HT1080 (cell line): ENCODE measurements at regions not wholly inside any gene's neighbourhood (a gene's known extent, or its start where the extent isn't known, plus 50 kb on each side); places are given as distances from the start of the nearest gene placed in this dataset.
"Not testable (repeated sequence)": the region's sequence is repeated elsewhere in the genome, so short reads cannot be mapped to it uniquely, and the experiment has no call there.

Source experiments
- DNase-seq: peaks from one replicate; pipeline ENCODE4 v3.0.0-alpha.2; 2015; ENCODE audit warnings: low read depth

DNA sequence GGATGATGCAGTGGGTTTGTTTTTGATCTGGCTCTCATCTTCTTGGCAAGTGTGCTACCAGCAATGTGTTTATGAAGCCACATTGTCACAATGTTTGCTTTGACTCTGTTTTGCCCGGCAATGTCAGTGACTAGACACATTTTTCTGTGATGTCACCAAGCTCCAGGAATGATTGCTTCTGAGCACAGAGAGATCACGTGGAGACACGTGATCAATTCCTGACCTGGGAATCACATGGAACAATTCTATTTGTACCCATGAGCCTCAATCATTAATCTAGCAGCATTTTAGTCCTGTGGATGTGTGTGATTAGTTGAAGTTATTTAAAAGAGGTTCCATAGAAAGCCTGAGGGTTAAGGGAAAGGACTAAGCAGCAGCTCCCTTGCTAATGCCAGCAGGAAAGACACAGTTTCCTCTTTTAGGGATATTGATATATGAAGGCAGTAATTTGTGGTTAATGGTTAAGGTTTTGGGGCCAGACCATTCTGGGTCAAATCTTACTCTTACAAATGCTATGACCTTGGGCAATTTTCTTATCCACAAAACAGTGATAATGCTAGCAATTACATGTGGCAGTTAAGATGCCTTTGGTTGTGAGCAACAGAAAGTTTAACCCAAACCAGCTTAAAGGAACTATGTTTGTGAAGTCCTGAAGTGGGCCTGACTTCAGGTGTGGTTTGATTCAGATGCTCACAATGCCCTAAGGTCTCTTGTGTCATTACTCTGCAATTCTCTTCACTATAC is 59.0 kb downstream of the FASLG start:
- DNase-seq, result no peak

- DNase-seq, result peak; percentile 42
Measured at GRCh38 chr1:172719066-172719627, 60.2 kb downstream of the FASLG start.

DNA sequence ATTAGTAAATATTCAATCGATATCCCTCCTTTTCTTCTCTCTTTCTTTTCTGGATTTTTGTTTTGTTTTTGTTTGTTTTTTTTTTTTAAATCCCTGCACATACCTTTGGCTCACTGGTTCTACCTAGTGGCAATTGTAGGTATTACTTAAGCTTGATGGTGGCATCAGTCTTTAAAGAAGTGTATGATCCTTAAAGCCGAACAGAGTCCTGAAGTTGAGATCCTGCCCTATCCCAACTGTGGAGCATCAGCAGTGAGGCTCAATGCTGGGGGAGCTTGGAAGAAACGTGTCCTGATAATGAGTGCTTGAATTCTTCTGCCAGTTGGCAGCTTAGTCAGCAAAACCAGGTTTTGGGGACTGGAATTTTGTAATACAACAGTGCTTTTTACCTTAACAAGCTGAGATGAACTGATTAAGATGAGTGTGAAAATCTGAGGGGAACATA is 60.8 kb downstream of the FASLG start:
- peak; percentile 36 for DNase-seq

DNA sequence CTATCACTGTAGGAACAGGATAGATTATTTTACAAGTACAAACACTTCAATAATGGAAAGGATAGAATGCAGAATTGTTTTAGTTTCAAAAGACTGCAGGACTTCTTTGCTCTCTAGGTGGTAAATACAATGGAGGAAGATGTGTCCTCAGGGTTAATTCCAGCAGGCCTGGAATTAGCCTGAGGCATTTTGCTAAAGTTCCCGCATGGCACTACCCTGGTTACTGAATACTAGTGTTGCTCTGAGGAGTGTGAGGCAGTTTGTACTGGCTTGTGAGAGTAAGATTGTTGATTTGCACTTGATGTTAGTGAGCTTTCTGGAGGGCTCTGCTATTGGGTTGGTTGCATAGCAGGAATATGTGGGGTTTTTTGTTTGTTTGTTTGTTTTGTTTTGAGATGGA is 61.4 kb downstream of the FASLG start:
- no peak for DNase-seq

DNA sequence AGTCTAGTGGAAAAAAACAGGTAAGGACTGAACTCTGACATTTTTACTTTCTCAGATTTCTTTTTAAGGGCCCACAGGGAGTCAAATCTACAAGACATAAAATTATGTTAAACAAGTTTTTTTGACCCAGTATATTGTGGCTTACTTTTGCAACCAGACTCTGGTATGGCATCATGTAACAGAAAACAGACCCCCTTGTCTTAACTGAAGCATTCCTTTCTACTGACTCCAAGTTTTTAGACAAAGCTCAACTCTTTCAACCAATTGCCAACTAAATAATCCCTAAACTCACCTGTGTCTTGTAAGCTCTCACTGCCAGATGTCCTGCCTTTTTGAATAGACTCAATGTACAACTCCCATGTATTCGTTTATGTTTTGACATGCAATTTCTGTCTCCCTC is 64.3 kb downstream of the FASLG start:
- DNase-seq, result peak; percentile 57

DNA sequence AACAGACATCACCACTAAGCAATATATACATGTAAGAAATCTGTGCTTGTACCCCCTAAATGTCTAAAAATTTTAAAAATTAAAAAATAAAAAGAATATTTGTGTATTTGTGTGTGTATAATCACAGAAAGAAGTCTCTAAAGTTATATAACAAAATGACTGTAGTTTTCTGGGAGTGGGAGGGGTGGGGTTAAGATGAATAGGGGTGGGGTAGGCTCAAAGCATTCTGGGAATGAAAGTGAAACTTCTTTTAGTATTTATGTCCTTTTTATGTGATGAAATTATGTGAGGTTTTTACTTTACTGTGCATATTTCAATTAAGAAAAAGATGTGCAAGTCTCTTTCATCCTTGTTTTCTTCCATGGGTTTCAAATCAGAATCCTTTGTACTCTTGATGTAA is 65.3 kb downstream of the FASLG start:
- DNase-seq, result no peak

DNA sequence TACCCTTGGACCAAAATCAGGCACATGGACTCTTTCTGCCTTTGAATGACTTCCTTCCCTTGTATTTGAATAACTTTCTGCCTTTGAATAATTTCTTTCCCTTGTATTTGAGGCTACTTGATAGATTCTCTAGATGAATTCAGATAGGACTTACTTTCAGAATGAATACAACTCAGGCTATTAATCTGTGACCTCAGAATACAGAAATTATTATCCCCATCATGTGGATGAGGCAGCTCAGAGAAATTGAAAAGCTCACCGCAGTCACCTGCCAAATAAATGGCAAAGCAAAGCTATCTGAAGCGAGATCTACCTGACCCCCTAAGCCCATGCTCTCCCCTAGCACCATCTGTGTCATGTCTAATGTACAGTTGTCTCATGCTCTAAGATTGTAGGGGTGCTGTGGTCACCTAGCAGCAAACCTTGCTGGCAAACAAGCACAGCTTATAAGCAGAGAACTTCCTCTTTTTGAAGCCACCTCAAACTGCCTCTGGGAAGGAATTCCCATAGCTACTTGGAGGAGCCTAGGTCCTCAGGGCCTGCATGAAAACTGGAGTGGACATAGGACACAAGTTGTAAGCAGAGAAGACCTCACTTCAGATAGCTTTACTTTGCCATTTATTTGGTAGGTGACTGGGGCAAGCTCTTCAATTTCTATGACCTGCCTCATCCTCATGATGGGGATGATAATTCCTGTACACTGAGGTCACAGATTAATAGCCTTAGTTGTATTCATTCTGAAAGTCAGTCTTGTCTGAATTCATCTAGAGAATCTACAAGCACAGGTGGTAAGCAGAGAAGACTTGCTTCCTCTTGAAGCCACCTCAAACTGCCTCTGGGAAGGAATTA is 66.1 kb downstream of the FASLG start:
- DNase-seq, result no peak

DNA sequence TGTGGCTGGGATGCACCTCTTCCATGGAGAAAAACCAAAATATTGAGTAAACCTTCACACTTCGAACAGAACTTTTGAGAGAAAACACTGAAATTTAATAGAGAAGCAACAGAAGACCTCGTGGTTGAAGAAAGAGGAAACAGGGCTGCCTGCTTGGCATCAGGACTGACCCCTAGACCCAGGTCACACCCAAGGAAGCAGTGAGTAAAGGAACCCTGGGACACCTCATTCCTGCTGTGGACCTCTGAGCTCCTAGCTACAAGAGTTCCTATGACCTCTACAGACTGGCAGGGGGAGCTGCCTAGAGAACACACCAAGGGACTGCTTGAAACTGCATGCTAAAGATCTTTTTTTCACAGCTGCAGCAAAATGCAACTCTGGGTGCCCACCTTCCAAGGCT is 67.8 kb downstream of the FASLG start:
- no peak for DNase-seq

DNA sequence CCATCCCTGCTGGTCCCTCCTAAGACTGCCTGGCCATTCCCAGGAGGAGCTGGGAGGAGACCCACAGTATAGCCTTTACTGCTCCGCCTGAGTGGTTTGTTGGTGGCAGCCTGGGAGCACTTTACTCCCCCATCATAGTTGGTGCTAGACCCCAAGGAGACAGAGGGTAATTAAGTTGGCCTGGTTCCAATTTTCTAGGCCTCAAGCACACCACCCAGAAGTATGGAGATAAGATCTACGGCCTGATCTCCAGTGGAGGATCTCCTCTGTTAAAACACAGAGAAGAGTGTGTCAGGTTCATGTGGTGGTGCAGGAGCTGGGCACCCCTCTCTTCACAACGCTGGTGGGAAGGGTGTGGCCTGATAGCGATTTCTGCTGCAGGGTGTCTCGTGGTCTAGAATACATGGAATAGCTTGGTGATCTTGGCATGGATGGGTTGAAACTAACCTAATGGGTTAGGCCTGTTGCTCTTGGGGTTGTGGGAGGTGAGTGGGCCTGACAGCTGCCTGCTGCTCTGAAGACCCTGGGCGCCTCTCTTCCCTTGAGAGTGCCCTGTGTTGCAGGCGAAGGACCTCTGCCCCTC is 68.5 kb downstream of the FASLG start:
- no peak for DNase-seq

DNA sequence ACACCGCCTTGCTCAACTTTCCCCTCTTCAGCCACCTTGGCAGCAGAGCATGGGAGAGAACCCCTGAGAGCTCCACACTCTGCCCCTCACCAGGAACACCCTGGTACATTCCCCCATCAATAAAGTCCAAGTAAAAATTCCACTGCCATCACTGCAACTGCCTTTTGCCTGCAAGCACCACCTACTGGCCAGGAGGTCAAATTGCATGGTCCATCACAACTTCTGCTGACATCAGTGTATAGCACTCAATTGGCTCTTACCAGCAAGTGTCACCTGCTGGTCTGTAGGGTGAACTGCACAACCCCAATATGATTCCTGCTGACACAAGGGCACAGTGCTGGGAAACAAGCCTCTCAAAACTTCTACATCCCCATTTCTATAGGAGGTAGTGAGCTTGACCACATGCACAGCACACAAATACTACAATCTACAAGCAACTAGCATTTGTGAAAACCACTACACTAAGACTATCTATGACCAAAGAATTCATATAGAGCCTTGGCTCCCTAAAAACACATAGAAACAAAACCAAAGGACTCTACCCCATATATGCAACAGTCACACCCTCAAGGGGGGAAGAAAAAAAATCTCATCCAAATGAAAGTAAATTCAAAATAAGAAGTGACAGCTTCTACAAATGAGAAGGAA is 69.2 kb downstream of the FASLG start:
- DNase-seq, result peak; percentile 75

GRCh38 chr1:172728705-172729104 is 69.8 kb downstream of the FASLG start:
- DNase-seq, result not testable (repeated sequence)

GRCh38 chr1:172732427-172732826 is 73.5 kb downstream of the FASLG start:
- DNase-seq, result no peak

GRCh38 chr1:172733815-172734214 is 74.9 kb downstream of the FASLG start:
- no peak for DNase-seq

DNA sequence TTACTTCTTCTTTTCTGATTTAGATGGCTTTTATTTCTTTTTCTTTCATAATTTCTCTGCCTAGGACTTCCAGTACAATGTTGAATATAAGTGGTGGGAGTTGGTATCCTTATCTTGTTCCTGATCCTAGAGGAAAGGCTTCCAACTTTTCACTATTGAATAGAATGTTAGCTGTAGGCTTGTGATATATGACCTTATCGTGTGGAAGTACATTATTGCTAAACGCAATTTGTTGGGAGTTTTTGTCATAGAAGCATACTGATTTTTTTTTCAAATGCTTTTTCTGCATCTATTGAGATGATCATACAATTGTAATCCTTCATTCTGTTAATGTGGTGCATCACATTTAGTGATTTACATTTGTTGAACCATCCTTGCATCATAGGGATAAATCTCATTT is 79.5 kb downstream of the FASLG start:
- no peak for DNase-seq

- DNase-seq, result peak; percentile 42
Measured at GRCh38 chr1:172742599-172743500, 83.9 kb downstream of the FASLG start.

DNA sequence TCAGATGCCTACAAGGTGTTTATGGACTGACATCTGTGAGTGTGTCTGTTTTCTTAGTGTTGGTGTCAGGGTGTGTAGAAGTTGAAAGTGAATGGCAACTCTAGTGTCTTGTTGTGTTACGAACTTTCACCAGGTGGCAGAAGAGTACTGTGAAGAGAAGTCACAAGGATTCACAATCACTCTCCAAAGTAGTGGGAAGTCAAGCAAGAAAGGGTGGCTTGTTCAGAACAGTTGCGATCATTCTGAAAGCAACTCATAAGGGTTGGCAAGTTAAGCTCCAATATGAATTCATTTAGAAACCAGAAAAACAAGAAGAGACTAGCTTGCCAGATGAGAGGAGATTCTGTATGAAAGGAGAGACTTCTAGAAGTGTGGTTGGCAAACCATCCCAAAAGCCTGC is 86.1 kb downstream of the FASLG start:
- peak; percentile 68 for DNase-seq

DNA sequence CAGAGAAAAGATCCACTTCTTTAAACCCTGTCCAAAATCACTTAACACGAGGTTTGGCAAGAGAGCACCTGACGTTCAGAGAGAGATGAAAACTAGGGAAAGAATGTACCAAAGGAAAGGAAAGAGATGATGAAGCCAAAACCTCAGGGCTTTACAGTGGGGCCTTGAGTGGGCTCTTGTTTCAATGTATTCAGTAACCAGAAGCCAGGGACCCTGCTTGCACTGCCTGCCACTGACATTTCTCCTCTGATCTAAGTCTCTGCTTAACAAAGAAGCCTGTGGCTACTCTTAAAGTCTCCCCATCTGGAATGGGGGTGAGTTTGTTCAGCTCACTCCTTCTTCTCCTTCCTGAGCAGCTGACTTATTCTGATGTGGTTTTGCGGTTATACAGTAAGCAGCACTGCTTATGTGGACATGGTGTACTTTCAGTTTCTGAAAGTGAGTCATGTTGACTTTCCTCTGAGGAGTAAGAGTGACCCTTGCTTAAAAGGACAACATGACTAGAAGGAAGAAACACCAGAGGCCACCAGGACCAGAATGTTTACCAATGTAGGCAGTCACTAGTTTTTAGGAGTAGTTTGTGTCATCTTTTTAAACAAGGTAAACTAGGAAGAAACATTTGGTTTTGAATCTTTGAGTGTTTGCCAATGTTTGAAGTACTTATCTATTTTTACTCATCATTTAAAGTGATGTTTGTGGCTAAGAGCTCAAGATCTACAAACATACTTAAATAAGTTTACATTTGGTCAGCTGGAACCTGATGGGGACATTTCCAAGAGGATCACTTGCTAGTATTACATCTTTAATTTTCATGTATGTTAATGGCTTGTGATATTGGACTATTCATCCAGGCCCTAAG is 87.4 kb downstream of the FASLG start:
- peak; percentile 97 for DNase-seq

DNA sequence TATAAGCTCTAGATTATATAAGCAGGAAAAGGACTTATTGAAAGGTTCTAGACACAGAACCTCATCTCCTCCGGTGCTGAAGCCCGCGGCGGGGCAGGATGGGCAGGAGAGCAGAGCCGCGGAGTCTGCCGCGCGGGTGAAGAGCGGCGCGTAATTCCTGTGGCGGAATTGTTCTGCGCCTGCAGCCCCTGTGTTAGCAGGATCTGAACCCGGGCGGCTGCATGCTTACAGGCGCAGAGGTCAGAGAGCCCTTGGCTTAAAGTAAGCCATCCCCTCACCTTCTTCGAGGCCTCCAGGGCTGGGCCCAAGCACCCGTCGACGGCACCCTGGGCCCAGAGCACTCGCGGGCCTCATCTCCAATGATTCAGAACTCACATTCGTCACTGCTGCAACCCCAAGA is 89.3 kb downstream of the FASLG start:
- DNase-seq, result no peak

- DNase-seq, result no peak
Measured at GRCh38 chr1:172751683-172752082, 92.8 kb downstream of the FASLG start.
